ENCODE measurements at regions not wholly inside any gene's neighbourhood (a gene's known extent, or its start where the extent isn't known, plus 50 kb on each side); places are given as distances from the start of the nearest gene placed in this dataset.

DNA sequence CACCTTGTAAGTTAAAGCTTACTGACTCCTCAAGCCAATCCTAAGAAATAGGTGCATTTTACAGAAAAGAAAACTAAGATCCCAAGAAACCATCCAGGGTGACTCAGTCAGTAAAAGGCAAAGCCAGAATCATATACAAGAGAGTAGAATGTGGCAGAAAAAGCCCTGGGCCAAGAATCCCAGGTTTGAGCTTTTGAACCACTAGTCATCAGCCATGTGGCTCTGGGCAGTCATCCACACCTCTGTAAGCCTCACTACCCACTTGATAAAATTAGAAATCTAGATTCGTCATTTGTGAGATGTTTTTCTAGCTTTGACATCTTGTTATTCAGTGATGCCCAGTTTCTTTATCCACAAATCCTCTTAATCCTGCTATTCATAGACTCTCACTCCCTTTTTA is 122.2 kb upstream of the PDE5A start:
- TF ChIP-seq RAD21 (IDR thresholded peaks at IDR 0.05; ENCODE audit: low read length) (no peak), BHLHE40 (IDR thresholded peaks at IDR 0.05; ENCODE audit: low read depth, low read length) (no peak), RFX5 (IDR thresholded peaks at IDR 0.05; ENCODE audit: low read depth, low read length) (no peak), MXI1 (IDR thresholded peaks at IDR 0.05; ENCODE audit: borderline replicate concordance, low read depth, low read length) (no peak), RCOR1 (IDR thresholded peaks at IDR 0.05; ENCODE audit: insufficient replicate concordance, low read length) (no peak), CHD1 (IDR thresholded peaks at IDR 0.05; ENCODE audit: low read depth, low read length) (no peak), POLR2A (IDR thresholded peaks at IDR 0.05; ENCODE audit: low read depth, low read length) (no peak), FOS (IDR thresholded peaks at IDR 0.05; ENCODE audit: low read depth, low read length) (no peak), SMC3 (IDR thresholded peaks at IDR 0.05; ENCODE audit: low read depth, low read length) (no peak), MAZ (IDR thresholded peaks at IDR 0.05; ENCODE audit: borderline replicate concordance, low read depth, low read length) (no peak), MAFK (IDR thresholded peaks at IDR 0.05; ENCODE audit: low read depth, low read length) (no peak)
- TF ChIP-seq, protein P1, sequence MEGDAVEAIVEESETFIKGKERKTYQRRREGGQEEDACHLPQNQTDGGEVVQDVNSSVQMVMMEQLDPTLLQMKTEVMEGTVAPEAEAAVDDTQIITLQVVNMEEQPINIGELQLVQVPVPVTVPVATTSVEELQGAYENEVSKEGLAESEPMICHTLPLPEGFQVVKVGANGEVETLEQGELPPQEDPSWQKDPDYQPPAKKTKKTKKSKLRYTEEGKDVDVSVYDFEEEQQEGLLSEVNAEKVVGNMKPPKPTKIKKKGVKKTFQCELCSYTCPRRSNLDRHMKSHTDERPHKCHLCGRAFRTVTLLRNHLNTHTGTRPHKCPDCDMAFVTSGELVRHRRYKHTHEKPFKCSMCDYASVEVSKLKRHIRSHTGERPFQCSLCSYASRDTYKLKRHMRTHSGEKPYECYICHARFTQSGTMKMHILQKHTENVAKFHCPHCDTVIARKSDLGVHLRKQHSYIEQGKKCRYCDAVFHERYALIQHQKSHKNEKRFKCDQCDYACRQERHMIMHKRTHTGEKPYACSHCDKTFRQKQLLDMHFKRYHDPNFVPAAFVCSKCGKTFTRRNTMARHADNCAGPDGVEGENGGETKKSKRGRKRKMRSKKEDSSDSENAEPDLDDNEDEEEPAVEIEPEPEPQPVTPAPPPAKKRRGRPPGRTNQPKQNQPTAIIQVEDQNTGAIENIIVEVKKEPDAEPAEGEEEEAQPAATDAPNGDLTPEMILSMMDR (conservative IDR thresholded peaks at IDR 0.05; ENCODE audit: low read depth, low read length), result no peak
- TF ChIP-seq, protein P2, sequence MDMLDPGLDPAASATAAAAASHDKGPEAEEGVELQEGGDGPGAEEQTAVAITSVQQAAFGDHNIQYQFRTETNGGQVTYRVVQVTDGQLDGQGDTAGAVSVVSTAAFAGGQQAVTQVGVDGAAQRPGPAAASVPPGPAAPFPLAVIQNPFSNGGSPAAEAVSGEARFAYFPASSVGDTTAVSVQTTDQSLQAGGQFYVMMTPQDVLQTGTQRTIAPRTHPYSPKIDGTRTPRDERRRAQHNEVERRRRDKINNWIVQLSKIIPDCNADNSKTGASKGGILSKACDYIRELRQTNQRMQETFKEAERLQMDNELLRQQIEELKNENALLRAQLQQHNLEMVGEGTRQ (IDR thresholded peaks at IDR 0.05; ENCODE audit: low read depth, low read length), result no peak
